Neural progenitor cell (in vitro differentiated cells): ENCODE measurements at regions not wholly inside any gene's neighbourhood (a gene's known extent, or its start where the extent isn't known, plus 50 kb on each side); places are given as distances from the start of the nearest gene placed in this dataset.

Experiments used
- DNase-seq: peaks from one replicate; pipeline ENCODE4 v3.0.0-alpha.2; 2016; ENCODE audit warnings: low spot score
- H2AFZ ChIP-seq: fragments of 200-600 bp; sonication (generic); replicated peaks from 2 replicates; pipeline ENCODE4 v1.6.1; 2016; ENCODE audit warnings: antibody characterized with exemption
- H3F3A ChIP-seq: fragments of 200-600 bp; sonication (generic); 2 replicates; pipeline ENCODE4 v1.6.1; 2016; ENCODE audit warnings: antibody characterized with exemption, low read depth
- H3K27ac ChIP-seq: fragments of 200-600 bp; sonication (generic); 2 replicates; pipeline ENCODE4 v1.5.1; 2016; ENCODE audit warnings: mild to moderate bottlenecking
- H3K27me3 ChIP-seq: fragments of 200-600 bp; sonication (generic); 2 replicates; pipeline ENCODE4 v1.6.1; 2016; ENCODE audit warnings: mild to moderate bottlenecking, moderate library complexity
- H3K36me3 ChIP-seq: fragments of 200-600 bp; sonication (generic); 2 replicates; pipeline ENCODE4 v1.5.1; 2016
- H3K4me1 ChIP-seq: fragments of 200-600 bp; sonication (generic); 2 replicates; pipeline ENCODE4 v1.6.1; 2016; ENCODE audit warnings: mixed run types
- H3K4me2 ChIP-seq: fragments of 200-600 bp; sonication (generic); 2 replicates; pipeline ENCODE4 v1.6.1; 2016
- H3K4me3 ChIP-seq: fragments of 200-600 bp; sonication (generic); 2 replicates; pipeline ENCODE4 v1.5.1; 2016
- H3K79me2 ChIP-seq: fragments of 200-600 bp; sonication (generic); 2 replicates; pipeline ENCODE4 v1.6.1; 2016; ENCODE audit warnings: low read depth
- H3K9ac ChIP-seq: fragments of 200-600 bp; sonication (generic); 2 replicates; pipeline ENCODE4 v1.6.1; 2016
- H3K9me3 ChIP-seq: fragments of 200-600 bp; sonication (generic); 2 replicates; pipeline ENCODE4 v1.5.1; 2016; ENCODE audit warnings: low read depth
- H4K20me1 ChIP-seq: fragments of 200-600 bp; sonication (generic); 2 replicates; pipeline ENCODE4 v1.6.1; 2016; ENCODE audit warnings: low read depth
- H3K27ac Mint-ChIP-seq: 3 replicates; pipeline ENCODE4 v1.8.0; 2021; ENCODE audit warnings: mixed read lengths
- H3K27me3 Mint-ChIP-seq: 2 replicates; pipeline ENCODE4 v1.8.0; 2022; ENCODE audit warnings: low read depth, mild to moderate bottlenecking, inconsistent platforms, moderate library complexity, mixed read lengths; ENCODE audit not compliant: insufficient read depth
- H3K36me3 Mint-ChIP-seq: 3 replicates; pipeline ENCODE4 v1.8.0; 2021; ENCODE audit warnings: mixed read lengths
- H3K4me1 Mint-ChIP-seq: 3 replicates; pipeline ENCODE4 v1.8.0; 2021; ENCODE audit warnings: mixed read lengths
- H3K4me3 Mint-ChIP-seq: 3 replicates; pipeline ENCODE4 v1.8.0; 2021; ENCODE audit warnings: mild to moderate bottlenecking, moderate library complexity, mixed read lengths
- H3K9me3 Mint-ChIP-seq: 3 replicates; pipeline ENCODE4 v1.8.0; 2020; ENCODE audit warnings: mixed read lengths
- CTCF ChIP-seq: fragments of 200-600 bp; sonication (generic); IDR thresholded peaks from 2 replicates; pipeline ENCODE4 v1.5.1; 2017; ENCODE audit warnings: antibody characterized with exemption, mild to moderate bottlenecking
- EZH2 ChIP-seq: fragments of 200-600 bp; sonication (generic); IDR thresholded peaks from 2 replicates; pipeline ENCODE4 v1.6.1; 2017; ENCODE audit warnings: antibody characterized with exemption, mild to moderate bottlenecking, moderate library complexity
- EZH2phosphoT487 ChIP-seq: fragments of 200-600 bp; sonication (generic); IDR thresholded peaks from 2 replicates; pipeline ENCODE4 v1.6.1; 2017; ENCODE audit warnings: antibody characterized with exemption

DNA sequence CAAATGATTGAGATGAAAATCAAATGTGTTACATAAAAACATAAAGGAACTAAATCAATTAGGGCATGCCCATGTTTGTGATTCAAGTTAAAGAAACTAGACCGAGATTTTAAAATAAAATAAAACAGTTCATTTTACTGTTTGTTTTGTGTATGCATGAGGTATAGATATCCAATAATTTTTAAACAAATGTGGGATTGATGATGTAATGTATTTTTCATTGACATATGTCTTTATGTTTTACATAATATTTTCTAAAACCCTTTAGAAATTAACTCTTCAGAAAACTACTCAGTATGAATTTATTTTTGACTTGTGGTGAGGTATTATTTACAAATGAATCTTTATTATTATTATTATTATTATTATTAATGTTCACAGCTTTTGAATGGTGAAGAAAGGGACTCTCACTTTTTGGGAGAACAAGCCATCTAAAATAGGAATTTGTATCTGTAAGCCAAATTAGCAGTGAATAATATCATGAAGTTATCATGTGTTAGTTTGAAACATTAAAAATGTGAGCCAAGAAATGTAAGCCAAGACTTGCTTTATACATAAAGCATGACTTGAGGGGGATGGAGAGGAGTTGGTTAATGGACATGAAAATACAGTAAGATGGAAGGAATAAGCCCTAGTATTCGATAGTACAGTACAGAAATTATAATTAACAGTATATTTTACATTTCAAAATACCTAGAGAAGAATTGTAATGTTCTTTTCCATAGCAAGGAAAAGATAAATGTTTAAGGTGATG lies 355.0 kb downstream of the CDH10 start:
- H3K36me3 ChIP-seq, result no peaks in the 10 kb centered on the region
- no peaks in the 10 kb centered on the region for H4K20me1 ChIP-seq
- no peak overlapping the region for H3K27ac Mint-ChIP-seq
- no peaks in the 10 kb centered on the region for H3F3A ChIP-seq
- no peaks in the 10 kb centered on the region for H3K27me3 Mint-ChIP-seq
- H3K4me3 Mint-ChIP-seq, result no peak overlapping the region
- no peaks in the 10 kb centered on the region for H3K4me1 Mint-ChIP-seq
- H3K9me3 ChIP-seq, result no peaks in the 10 kb centered on the region
- H3K9ac ChIP-seq, result no peak overlapping the region
- H3K4me3 ChIP-seq, result no peak overlapping the region
- no peak overlapping the region for H2AFZ ChIP-seq
- H3K4me1 ChIP-seq, result no peaks in the 10 kb centered on the region
- H3K27me3 ChIP-seq, result no peaks in the 10 kb centered on the region
- no peak overlapping the region for H3K4me2 ChIP-seq
- H3K36me3 Mint-ChIP-seq, result no peaks in the 10 kb centered on the region
- H3K9me3 Mint-ChIP-seq, result no peaks in the 10 kb centered on the region
- no peak for DNase-seq
- no peak for TF ChIP-seq EZH2
- no peak for TF ChIP-seq EZH2phosphoT487
- TF ChIP-seq CTCF, result no peak
- no peak overlapping the region for H3K27ac ChIP-seq
- H3K79me2 ChIP-seq, result no peaks in the 10 kb centered on the region

DNA sequence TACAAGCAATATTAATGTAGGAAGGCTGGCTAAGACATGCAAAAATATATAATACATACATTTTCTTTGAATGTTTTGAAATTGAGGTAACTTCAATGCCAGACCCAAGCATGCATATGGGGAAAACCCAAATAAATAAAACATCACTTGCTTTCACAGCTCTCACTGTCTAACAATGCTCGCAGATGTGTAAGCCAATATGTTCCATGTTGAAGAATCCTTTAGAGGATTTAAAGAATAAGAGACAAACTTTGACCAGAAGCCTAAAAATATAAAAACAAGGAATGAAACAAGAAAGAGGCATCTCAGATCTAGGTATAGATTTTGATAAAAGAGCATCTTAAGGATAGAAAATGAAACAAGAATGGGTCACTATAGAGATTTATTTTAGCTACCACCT lies 354.2 kb downstream of the CDH10 start:
- no peaks in the 10 kb centered on the region for H3K27me3 ChIP-seq
- H3K4me1 ChIP-seq, result no peaks in the 10 kb centered on the region
- Mint-ChIP-seq H3K36me3 (no peaks in the 10 kb centered on the region), H3K27ac (no peak overlapping the region), H3K4me3 (no peak overlapping the region), H3K4me1 (no peaks in the 10 kb centered on the region), H3K9me3 (no peaks in the 10 kb centered on the region), H3K27me3 (no peaks in the 10 kb centered on the region)
- TF ChIP-seq EZH2 (no peak), CTCF (no peak), EZH2phosphoT487 (no peak)
- H3K36me3 ChIP-seq, result no peaks in the 10 kb centered on the region
- H3K79me2 ChIP-seq, result no peaks in the 10 kb centered on the region
- no peaks in the 10 kb centered on the region for H4K20me1 ChIP-seq
- H2AFZ ChIP-seq, result no peak overlapping the region
- no peak overlapping the region for H3K27ac ChIP-seq
- DNase-seq, result no peak
- H3K4me3 ChIP-seq, result no peak overlapping the region
- no peak overlapping the region for H3K9ac ChIP-seq
- no peak overlapping the region for H3K4me2 ChIP-seq
- H3K9me3 ChIP-seq, result no peaks in the 10 kb centered on the region
- no peaks in the 10 kb centered on the region for H3F3A ChIP-seq

GRCh38 chr5:24291916-24292315 lies 352.9 kb downstream of the CDH10 start:
- Histone ChIP-seq H3K79me2 (no peaks in the 10 kb centered on the region), H4K20me1 (no peaks in the 10 kb centered on the region), H3K9ac (no peak overlapping the region), H3K36me3 (no peaks in the 10 kb centered on the region), H3K27me3 (no peaks in the 10 kb centered on the region), H2AFZ (no peak overlapping the region), H3K27ac (no peak overlapping the region), H3K4me1 (no peaks in the 10 kb centered on the region), H3K4me3 (no peak overlapping the region), H3K9me3 (no peaks in the 10 kb centered on the region), H3K4me2 (no peak overlapping the region), H3F3A (no peaks in the 10 kb centered on the region)
- no peak for TF ChIP-seq CTCF
- TF ChIP-seq EZH2phosphoT487, result no peak
- no peak for TF ChIP-seq EZH2
- H3K27ac Mint-ChIP-seq, result no peak overlapping the region
- no peak overlapping the region for H3K4me3 Mint-ChIP-seq
- no peaks in the 10 kb centered on the region for H3K36me3 Mint-ChIP-seq
- no peak for DNase-seq
- H3K4me1 Mint-ChIP-seq, result no peaks in the 10 kb centered on the region
- H3K27me3 Mint-ChIP-seq, result peaks cover 2% of the 10 kb centered on the region
- no peaks in the 10 kb centered on the region for H3K9me3 Mint-ChIP-seq
